GM23338 (cell line): ENCODE measurements at regions not wholly inside any gene's neighbourhood (a gene's known extent, or its start where the extent isn't known, plus 50 kb on each side); places are given as distances from the start of the nearest gene placed in this dataset.

ENCODE experiments used
- CREB1 ChIP-seq: fragments of 250-450 bp; sonication (Bioruptor Pico); IDR thresholded peaks from 2 replicates; pipeline ENCODE4 v1.5.0; 2020; ENCODE audit warnings: low read depth, mild to moderate bottlenecking, moderate library complexity
- EZH2 ChIP-seq: fragments of 200-600 bp; sonication (generic); IDR thresholded peaks from one replicate; pipeline ENCODE4 v1.8.0; 2017; ENCODE audit warnings: antibody characterized with exemption, mild to moderate bottlenecking, low read depth; ENCODE audit not compliant: unreplicated experiment
- EZH2phosphoT487 ChIP-seq: fragments of 200-600 bp; sonication (generic); IDR thresholded peaks from one replicate; pipeline ENCODE4 v1.8.1; 2018; ENCODE audit warnings: antibody characterized with exemption; ENCODE audit not compliant: unreplicated experiment
- JUNB ChIP-seq: IDR thresholded peaks from one replicate; pipeline ENCODE4 v1.6.1; 2016; ENCODE audit warnings: antibody characterized with exemption; ENCODE audit not compliant: unreplicated experiment
- NANOG ChIP-seq: IDR thresholded peaks from 2 replicates; pipeline ENCODE4 v1.6.1; 2016; ENCODE audit warnings: antibody characterized with exemption, borderline replicate concordance
- POLR2AphosphoS5 ChIP-seq: IDR thresholded peaks from 2 replicates; pipeline ENCODE4 v1.6.1; 2016; ENCODE audit warnings: antibody characterized with exemption, low read depth
- ZNF114 ChIP-seq: fragments of 250-450 bp; sonication (Bioruptor Pico); IDR thresholded peaks from 2 replicates; pipeline ENCODE4 v1.5.0; 2020; ENCODE audit warnings: mild to moderate bottlenecking, moderate library complexity
- TF ChIP-seq, protein P1 (sequence below), 2 experiments: fragments of 200-600 bp in 1 of 2; sonication (generic) in 1 of 2; conservative IDR thresholded peaks; 2 replicates each; pipeline versions ENCODE4 v1.5.1 to v1.6.1; 2016 to 2017; ENCODE audit warnings: antibody characterized with exemption in 2 of 2, low read depth in 2 of 2, mild to moderate bottlenecking in 2 of 2, moderate library complexity in 1 of 2
- TF ChIP-seq, protein P2 (sequence below): IDR thresholded peaks from one replicate; pipeline ENCODE4 v1.6.1; 2018; ENCODE audit warnings: antibody characterized with exemption; ENCODE audit not compliant: unreplicated experiment
- TF ChIP-seq, protein P3 (sequence below): IDR thresholded peaks from 2 replicates; pipeline ENCODE4 v1.6.1; 2016; ENCODE audit warnings: antibody characterized with exemption
- TF ChIP-seq, protein P4 (sequence below): fragments of 250-450 bp; sonication (Bioruptor Pico); IDR thresholded peaks from 2 replicates; pipeline ENCODE4 v1.5.0; 2020; ENCODE audit warnings: mild to moderate bottlenecking, moderate library complexity

DNA sequence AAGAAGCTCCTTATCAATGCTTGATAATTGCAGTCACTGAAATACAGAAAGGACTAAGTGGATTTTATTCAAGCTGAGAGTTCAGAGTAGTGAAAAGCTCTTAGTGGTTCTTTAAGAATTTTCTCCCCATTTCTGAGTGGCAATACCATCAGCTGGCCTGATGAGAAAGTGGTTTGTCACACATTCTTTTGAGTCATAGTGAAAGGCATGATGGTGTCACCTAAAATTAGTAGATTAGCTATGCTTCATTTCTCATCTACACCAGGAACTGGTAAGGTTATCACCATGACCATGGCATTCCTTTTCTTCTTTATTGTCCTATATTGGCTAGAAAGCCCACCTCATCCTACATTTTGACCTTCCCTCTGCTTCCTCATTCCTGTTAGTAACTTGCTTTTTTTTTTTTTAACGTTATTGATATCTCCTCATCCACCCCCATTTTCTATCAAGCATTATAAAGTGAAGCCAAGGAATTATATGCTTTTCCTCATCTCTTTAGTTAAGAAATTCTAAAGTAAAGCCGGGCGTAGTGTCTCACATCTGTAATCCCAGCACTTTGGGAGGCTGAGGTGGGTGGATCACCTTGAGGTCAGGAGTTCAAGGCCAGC is 67.4 kb upstream of the LOC128125822 start:
- TF ChIP-seq, protein P1, sequence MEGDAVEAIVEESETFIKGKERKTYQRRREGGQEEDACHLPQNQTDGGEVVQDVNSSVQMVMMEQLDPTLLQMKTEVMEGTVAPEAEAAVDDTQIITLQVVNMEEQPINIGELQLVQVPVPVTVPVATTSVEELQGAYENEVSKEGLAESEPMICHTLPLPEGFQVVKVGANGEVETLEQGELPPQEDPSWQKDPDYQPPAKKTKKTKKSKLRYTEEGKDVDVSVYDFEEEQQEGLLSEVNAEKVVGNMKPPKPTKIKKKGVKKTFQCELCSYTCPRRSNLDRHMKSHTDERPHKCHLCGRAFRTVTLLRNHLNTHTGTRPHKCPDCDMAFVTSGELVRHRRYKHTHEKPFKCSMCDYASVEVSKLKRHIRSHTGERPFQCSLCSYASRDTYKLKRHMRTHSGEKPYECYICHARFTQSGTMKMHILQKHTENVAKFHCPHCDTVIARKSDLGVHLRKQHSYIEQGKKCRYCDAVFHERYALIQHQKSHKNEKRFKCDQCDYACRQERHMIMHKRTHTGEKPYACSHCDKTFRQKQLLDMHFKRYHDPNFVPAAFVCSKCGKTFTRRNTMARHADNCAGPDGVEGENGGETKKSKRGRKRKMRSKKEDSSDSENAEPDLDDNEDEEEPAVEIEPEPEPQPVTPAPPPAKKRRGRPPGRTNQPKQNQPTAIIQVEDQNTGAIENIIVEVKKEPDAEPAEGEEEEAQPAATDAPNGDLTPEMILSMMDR (conservative IDR thresholded peaks at IDR 0.05; ENCODE audit: low read depth in 2 of 2) = no peak
- TF ChIP-seq CREB1 (CRISPR knock-in tag) = no peak
- TF ChIP-seq EZH2 = no peak
- no peak for TF ChIP-seq POLR2AphosphoS5
- TF ChIP-seq, protein P2, sequence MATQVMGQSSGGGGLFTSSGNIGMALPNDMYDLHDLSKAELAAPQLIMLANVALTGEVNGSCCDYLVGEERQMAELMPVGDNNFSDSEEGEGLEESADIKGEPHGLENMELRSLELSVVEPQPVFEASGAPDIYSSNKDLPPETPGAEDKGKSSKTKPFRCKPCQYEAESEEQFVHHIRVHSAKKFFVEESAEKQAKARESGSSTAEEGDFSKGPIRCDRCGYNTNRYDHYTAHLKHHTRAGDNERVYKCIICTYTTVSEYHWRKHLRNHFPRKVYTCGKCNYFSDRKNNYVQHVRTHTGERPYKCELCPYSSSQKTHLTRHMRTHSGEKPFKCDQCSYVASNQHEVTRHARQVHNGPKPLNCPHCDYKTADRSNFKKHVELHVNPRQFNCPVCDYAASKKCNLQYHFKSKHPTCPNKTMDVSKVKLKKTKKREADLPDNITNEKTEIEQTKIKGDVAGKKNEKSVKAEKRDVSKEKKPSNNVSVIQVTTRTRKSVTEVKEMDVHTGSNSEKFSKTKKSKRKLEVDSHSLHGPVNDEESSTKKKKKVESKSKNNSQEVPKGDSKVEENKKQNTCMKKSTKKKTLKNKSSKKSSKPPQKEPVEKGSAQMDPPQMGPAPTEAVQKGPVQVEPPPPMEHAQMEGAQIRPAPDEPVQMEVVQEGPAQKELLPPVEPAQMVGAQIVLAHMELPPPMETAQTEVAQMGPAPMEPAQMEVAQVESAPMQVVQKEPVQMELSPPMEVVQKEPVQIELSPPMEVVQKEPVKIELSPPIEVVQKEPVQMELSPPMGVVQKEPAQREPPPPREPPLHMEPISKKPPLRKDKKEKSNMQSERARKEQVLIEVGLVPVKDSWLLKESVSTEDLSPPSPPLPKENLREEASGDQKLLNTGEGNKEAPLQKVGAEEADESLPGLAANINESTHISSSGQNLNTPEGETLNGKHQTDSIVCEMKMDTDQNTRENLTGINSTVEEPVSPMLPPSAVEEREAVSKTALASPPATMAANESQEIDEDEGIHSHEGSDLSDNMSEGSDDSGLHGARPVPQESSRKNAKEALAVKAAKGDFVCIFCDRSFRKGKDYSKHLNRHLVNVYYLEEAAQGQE = no peak
- no peak for TF ChIP-seq EZH2phosphoT487
- TF ChIP-seq NANOG = no peak
- TF ChIP-seq, protein P3, sequence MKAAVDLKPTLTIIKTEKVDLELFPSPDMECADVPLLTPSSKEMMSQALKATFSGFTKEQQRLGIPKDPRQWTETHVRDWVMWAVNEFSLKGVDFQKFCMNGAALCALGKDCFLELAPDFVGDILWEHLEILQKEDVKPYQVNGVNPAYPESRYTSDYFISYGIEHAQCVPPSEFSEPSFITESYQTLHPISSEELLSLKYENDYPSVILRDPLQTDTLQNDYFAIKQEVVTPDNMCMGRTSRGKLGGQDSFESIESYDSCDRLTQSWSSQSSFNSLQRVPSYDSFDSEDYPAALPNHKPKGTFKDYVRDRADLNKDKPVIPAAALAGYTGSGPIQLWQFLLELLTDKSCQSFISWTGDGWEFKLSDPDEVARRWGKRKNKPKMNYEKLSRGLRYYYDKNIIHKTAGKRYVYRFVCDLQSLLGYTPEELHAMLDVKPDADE = no peak
- TF ChIP-seq JUNB = no peak
- TF ChIP-seq, protein P4, sequence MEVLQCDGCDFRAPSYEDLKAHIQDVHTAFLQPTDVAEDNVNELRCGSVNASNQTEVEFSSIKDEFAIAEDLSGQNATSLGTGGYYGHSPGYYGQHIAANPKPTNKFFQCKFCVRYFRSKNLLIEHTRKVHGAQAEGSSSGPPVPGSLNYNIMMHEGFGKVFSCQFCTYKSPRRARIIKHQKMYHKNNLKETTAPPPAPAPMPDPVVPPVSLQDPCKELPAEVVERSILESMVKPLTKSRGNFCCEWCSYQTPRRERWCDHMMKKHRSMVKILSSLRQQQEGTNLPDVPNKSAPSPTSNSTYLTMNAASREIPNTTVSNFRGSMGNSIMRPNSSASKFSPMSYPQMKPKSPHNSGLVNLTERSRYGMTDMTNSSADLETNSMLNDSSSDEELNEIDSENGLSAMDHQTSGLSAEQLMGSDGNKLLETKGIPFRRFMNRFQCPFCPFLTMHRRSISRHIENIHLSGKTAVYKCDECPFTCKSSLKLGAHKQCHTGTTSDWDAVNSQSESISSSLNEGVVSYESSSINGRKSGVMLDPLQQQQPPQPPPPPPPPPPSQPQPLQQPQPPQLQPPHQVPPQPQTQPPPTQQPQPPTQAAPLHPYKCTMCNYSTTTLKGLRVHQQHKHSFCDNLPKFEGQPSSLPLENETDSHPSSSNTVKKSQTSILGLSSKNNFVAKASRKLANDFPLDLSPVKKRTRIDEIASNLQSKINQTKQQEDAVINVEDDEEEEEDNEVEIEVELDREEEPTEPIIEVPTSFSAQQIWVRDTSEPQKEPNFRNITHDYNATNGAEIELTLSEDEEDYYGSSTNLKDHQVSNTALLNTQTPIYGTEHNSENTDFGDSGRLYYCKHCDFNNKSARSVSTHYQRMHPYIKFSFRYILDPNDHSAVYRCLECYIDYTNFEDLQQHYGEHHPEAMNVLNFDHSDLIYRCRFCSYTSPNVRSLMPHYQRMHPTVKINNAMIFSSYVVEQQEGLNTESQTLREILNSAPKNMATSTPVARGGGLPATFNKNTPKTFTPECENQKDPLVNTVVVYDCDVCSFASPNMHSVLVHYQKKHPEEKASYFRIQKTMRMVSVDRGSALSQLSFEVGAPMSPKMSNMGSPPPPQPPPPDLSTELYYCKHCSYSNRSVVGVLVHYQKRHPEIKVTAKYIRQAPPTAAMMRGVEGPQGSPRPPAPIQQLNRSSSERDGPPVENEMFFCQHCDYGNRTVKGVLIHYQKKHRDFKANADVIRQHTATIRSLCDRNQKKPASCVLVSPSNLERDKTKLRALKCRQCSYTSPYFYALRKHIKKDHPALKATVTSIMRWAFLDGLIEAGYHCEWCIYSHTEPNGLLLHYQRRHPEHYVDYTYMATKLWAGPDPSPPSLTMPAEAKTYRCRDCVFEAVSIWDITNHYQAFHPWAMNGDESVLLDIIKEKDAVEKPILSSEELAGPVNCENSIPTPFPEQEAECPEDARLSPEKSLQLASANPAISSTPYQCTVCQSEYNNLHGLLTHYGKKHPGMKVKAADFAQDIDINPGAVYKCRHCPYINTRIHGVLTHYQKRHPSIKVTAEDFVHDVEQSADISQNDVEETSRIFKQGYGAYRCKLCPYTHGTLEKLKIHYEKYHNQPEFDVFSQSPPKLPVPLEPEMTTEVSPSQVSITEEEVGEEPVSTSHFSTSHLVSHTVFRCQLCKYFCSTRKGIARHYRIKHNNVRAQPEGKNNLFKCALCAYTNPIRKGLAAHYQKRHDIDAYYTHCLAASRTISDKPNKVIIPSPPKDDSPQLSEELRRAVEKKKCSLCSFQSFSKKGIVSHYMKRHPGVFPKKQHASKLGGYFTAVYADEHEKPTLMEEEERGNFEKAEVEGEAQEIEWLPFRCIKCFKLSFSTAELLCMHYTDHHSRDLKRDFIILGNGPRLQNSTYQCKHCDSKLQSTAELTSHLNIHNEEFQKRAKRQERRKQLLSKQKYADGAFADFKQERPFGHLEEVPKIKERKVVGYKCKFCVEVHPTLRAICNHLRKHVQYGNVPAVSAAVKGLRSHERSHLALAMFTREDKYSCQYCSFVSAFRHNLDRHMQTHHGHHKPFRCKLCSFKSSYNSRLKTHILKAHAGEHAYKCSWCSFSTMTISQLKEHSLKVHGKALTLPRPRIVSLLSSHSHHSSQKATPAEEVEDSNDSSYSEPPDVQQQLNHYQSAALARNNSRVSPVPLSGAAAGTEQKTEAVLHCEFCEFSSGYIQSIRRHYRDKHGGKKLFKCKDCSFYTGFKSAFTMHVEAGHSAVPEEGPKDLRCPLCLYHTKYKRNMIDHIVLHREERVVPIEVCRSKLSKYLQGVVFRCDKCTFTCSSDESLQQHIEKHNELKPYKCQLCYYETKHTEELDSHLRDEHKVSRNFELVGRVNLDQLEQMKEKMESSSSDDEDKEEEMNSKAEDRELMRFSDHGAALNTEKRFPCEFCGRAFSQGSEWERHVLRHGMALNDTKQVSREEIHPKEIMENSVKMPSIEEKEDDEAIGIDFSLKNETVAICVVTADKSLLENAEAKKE (CRISPR knock-in tag) = no peak
- TF ChIP-seq ZNF114 (CRISPR knock-in tag) = no peak
